Mucosa of rectum (tissue), 2 donors: ENCODE measurements at regions not wholly inside any gene's neighbourhood (a gene's known extent, or its start where the extent isn't known, plus 50 kb on each side); places are given as distances from the start of the nearest gene placed in this dataset.

ENCODE experiments used
- H3K27ac ChIP-seq, 2 donors: one replicate each; pipeline ENCODE4 v1.7.0; 2013; ENCODE audit warnings: inconsistent platforms in 2 of 2, low read depth in 2 of 2, low read length in 2 of 2
- H3K27me3 ChIP-seq, 2 donors: one replicate each; pipeline ENCODE4 v1.7.0; 2013; ENCODE audit warnings: low read length in 2 of 2; ENCODE audit not compliant: control insufficient read depth in 2 of 2, insufficient read depth in 2 of 2
- H3K36me3 ChIP-seq, 2 donors: one replicate each; pipeline ENCODE4 v1.7.0; 2013; ENCODE audit warnings: low read length in 2 of 2; ENCODE audit not compliant: control insufficient read depth in 2 of 2, insufficient read depth in 2 of 2
- H3K4me1 ChIP-seq, 2 donors: one replicate each; pipeline ENCODE4 v1.7.0; 2013; ENCODE audit warnings: low read length in 2 of 2, mild to moderate bottlenecking in 1 of 2; ENCODE audit not compliant: control insufficient read depth in 2 of 2, insufficient read depth in 2 of 2
- H3K4me3 ChIP-seq, 2 donors: one replicate each; pipeline ENCODE4 v1.7.0; 2013; ENCODE audit warnings: low read length in 2 of 2
- H3K9ac ChIP-seq, 2 donors: one replicate each; pipeline ENCODE4 v1.7.0; 2013; ENCODE audit warnings: low read length in 2 of 2, low read depth in 1 of 2, mild to moderate bottlenecking in 1 of 2
- H3K9me3 ChIP-seq, 2 donors: one replicate each; pipeline ENCODE4 v1.7.0; 2013; ENCODE audit warnings: low read length in 2 of 2; ENCODE audit not compliant: control insufficient read depth in 2 of 2
- donor health status: healthy.
- donor health status: Normal muscosa, but diverticular disease.

- Histone ChIP-seq H3K27me3 (no peaks in the 10 kb centered on the region), H3K4me1 (no peaks in the 10 kb centered on the region), H3K9me3 (peaks cover 0 to 3% of the 10 kb centered on the region in 2 donors), H3K27ac (no peak overlapping the region), H3K4me3 (no peak overlapping the region), H3K36me3 (no peaks in the 10 kb centered on the region), H3K9ac (no peak overlapping the region)
These were observed 339.9 kb downstream of the ADCYAP1 start for GRCh38 chr18:1244397-1245122.

DNA sequence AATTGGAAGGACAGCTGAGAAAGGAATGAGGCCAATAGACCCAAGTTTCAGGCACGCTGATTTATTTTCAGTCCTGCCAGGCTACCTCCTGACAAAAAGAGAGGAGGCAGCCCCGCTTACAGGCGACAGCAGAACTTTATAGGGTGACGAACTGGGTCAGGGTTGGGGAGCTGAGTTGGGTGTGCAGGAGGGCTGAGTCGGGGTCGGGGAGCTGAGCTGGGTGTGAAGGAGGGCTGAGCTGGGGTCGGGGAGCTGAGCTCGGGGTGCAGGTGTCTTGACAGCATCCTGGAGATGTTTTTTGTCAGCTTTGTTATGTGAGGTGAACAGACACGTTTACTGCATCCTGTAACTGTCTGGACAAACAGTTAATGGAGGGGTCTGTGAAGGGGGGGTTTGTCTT is 342.2 kb downstream of the ADCYAP1 start:
- Histone ChIP-seq H3K27me3 (no peaks in the 10 kb centered on the region), H3K9me3 (no peaks in the 10 kb centered on the region), H3K4me3 (no peak overlapping the region), H3K27ac (no peak overlapping the region), H3K4me1 (no peaks in the 10 kb centered on the region), H3K9ac (no peak overlapping the region), H3K36me3 (no peaks in the 10 kb centered on the region)

DNA sequence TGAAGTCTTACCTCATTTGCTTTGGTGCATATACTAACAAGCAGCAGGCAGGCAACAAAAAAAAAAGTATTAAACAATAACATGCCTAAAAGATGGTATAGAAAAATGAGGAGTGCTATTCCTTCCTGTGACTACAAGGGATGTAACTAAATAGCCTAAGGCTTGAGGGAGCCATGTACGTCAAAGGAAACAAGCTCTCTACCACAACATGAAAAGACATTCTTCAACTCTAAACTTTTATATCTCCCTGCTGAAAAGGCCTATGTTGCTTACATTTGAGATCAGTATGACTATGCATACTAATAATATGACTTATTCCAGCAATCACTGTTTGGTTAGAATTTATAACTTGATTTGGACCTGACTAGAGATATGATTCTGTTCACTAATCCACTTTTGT is 347.9 kb downstream of the ADCYAP1 start:
- Histone ChIP-seq H3K4me1 (no peaks in the 10 kb centered on the region), H3K9me3 (peaks cover 0 to 2% of the 10 kb centered on the region in 2 donors), H3K9ac (no peak overlapping the region), H3K36me3 (no peaks in the 10 kb centered on the region), H3K27me3 (no peaks in the 10 kb centered on the region), H3K27ac (no peak overlapping the region), H3K4me3 (no peak overlapping the region)

- H3K4me3 ChIP-seq, result no peak overlapping the region
- no peak overlapping the region for H3K27ac ChIP-seq
- H3K36me3 ChIP-seq, result no peaks in the 10 kb centered on the region
- no peaks in the 10 kb centered on the region for H3K4me1 ChIP-seq
- H3K9ac ChIP-seq, result no peak overlapping the region
- no peaks in the 10 kb centered on the region for H3K27me3 ChIP-seq
- peaks cover 0 to 2% of the 10 kb centered on the region in 2 donors for H3K9me3 ChIP-seq
These were observed 348.3 kb downstream of the ADCYAP1 start for GRCh38 chr18:1252936-1253335.

DNA sequence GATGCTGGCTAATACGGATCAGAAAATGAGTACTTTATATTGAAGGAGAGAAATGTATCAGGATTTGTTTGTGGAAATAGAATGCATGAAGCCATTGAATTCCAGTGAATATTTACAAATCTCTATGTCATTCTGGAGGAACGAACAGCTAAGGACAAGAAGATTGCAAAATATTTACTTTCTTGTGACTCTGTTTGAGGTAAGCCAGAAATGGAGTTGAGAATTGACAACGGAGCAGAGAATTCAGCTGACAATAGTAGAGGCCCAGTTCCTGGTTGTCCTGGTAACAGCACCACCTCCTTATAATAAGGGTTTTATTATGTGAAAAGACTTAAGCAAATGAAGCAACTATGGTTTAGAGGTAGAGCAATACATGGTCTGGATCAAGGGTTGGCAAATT is 349.2 kb downstream of the ADCYAP1 start:
- Histone ChIP-seq H3K36me3 (no peaks in the 10 kb centered on the region), H3K27ac (no peak overlapping the region), H3K4me1 (no peaks in the 10 kb centered on the region), H3K27me3 (no peaks in the 10 kb centered on the region), H3K4me3 (no peak overlapping the region), H3K9me3 (peaks cover 0 to 2% of the 10 kb centered on the region in 2 donors), H3K9ac (no peak overlapping the region)

- H3K9ac ChIP-seq, result no peak overlapping the region
- no peak overlapping the region for H3K4me3 ChIP-seq
- H3K27ac ChIP-seq, result no peak overlapping the region
- H3K9me3 ChIP-seq, result peaks cover 0 to 7% of the 10 kb centered on the region in 2 donors
- no peaks in the 10 kb centered on the region for H3K36me3 ChIP-seq
- H3K27me3 ChIP-seq, result no peaks in the 10 kb centered on the region
- no peaks in the 10 kb centered on the region for H3K4me1 ChIP-seq
These were observed 356.4 kb downstream of the ADCYAP1 start for GRCh38 chr18:1261054-1261453.

GRCh38 chr18:1267021-1267420 is 362.4 kb downstream of the ADCYAP1 start:
- H3K4me3 ChIP-seq, result no peak overlapping the region
- no peak overlapping the region for H3K27ac ChIP-seq
- no peaks in the 10 kb centered on the region for H3K36me3 ChIP-seq
- H3K27me3 ChIP-seq, result no peaks in the 10 kb centered on the region
- H3K4me1 ChIP-seq, result no peaks in the 10 kb centered on the region
- peaks cover 0 to 4% of the 10 kb centered on the region in 2 donors for H3K9me3 ChIP-seq
- H3K9ac ChIP-seq, result no peak overlapping the region

- H3K27ac ChIP-seq, result no peak overlapping the region
- no peaks in the 10 kb centered on the region for H3K4me1 ChIP-seq
- no peaks in the 10 kb centered on the region for H3K27me3 ChIP-seq
- H3K4me3 ChIP-seq, result no peak overlapping the region
- no peak overlapping the region for H3K9ac ChIP-seq
- H3K9me3 ChIP-seq, result no peaks in the 10 kb centered on the region
- no peaks in the 10 kb centered on the region for H3K36me3 ChIP-seq
These were observed 365.4 kb downstream of the ADCYAP1 start for GRCh38 chr18:1270081-1270480.

- H3K4me3 ChIP-seq, result no peak overlapping the region
- no peaks in the 10 kb centered on the region for H3K36me3 ChIP-seq
- H3K4me1 ChIP-seq, result no peaks in the 10 kb centered on the region
- no peaks in the 10 kb centered on the region for H3K27me3 ChIP-seq
- no peak overlapping the region for H3K9ac ChIP-seq
- H3K9me3 ChIP-seq, result no peaks in the 10 kb centered on the region
- H3K27ac ChIP-seq, result no peak overlapping the region
These were observed 368.8 kb downstream of the ADCYAP1 start for GRCh38 chr18:1273469-1273868.

DNA sequence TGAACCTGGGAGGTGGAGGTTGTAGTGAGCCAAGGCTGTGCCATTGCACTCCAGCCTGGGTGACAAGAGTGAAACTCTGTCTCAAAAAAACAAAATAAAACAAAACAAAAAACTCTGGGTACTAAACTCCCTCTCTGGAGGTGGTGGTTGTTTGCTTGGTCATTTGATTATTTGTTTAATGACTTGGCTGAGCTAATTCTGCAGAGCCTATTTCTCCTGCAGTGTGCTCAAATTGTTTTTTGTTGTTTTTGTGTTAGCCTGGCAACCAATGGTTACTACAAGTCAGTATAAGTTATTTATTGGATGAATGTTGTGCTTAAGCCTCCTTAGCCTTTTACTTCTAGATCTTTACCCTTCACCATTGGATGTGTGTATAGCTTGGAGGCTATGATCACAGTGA is 387.5 kb downstream of the ADCYAP1 start:
- Histone ChIP-seq H3K4me3 (no peak overlapping the region), H3K9me3 (peaks cover 0 to 3% of the 10 kb centered on the region in 2 donors), H3K4me1 (no peaks in the 10 kb centered on the region), H3K27ac (no peak overlapping the region), H3K9ac (no peak overlapping the region), H3K36me3 (no peaks in the 10 kb centered on the region), H3K27me3 (no peaks in the 10 kb centered on the region)
